ENCODE measurements at regions not wholly inside any gene's neighbourhood (a gene's known extent, or its start where the extent isn't known, plus 50 kb on each side); places are given as distances from the start of the nearest gene placed in this dataset.

- H3K4me1 ChIP-seq, result no peaks in the 10 kb centered on the region
- H3K4me3 ChIP-seq, result no peak overlapping the region
- no peak overlapping the region for H3K27ac ChIP-seq
- H3K9me3 ChIP-seq, result no peaks in the 10 kb centered on the region
- H3K27me3 ChIP-seq, result no peaks in the 10 kb centered on the region
- no peak for TF ChIP-seq POLR2A (IDR thresholded peaks at IDR 0.05)
- no peak for TF ChIP-seq CTCF (IDR thresholded peaks at IDR 0.05)
- DNase-seq, result no peak
- H3K36me3 ChIP-seq, result no peaks in the 10 kb centered on the region
Observed at GRCh38 chr16:73302942-73303341, 255.0 kb upstream of the ZFHX3 start.

- no peaks in the 10 kb centered on the region for H3K36me3 ChIP-seq
- no peak overlapping the region for H3K4me3 ChIP-seq
- H3K27me3 ChIP-seq, result no peaks in the 10 kb centered on the region
- no peak for TF ChIP-seq CTCF (IDR thresholded peaks at IDR 0.05)
- TF ChIP-seq POLR2A (IDR thresholded peaks at IDR 0.05), result no peak
- DNase-seq, result no peak
- H3K4me1 ChIP-seq, result no peaks in the 10 kb centered on the region
- H3K9me3 ChIP-seq, result no peaks in the 10 kb centered on the region
- no peak overlapping the region for H3K27ac ChIP-seq
Observed at GRCh38 chr16:73301984-73302383, 254.1 kb upstream of the ZFHX3 start.

- Histone ChIP-seq H3K27me3 (no peaks in the 10 kb centered on the region), H3K4me1 (no peaks in the 10 kb centered on the region), H3K36me3 (no peaks in the 10 kb centered on the region), H3K9me3 (no peaks in the 10 kb centered on the region), H3K4me3 (no peak overlapping the region), H3K27ac (no peak overlapping the region)
- DNase-seq, result no peak
- no peak for TF ChIP-seq POLR2A (IDR thresholded peaks at IDR 0.05)
- TF ChIP-seq CTCF (IDR thresholded peaks at IDR 0.05), result no peak
Observed at GRCh38 chr16:73299346-73299745, 251.4 kb upstream of the ZFHX3 start.

- H3K27ac ChIP-seq, result no peak overlapping the region
- H3K4me3 ChIP-seq, result no peak overlapping the region
- TF ChIP-seq POLR2A (IDR thresholded peaks at IDR 0.05) (no peak), CTCF (IDR thresholded peaks at IDR 0.05) (no peak)
- no peaks in the 10 kb centered on the region for H3K36me3 ChIP-seq
- H3K4me1 ChIP-seq, result no peaks in the 10 kb centered on the region
- DNase-seq, result no peak
- H3K27me3 ChIP-seq, result no peaks in the 10 kb centered on the region
- no peaks in the 10 kb centered on the region for H3K9me3 ChIP-seq
Observed at GRCh38 chr16:73298562-73298961, 250.6 kb upstream of the ZFHX3 start.

GRCh38 chr16:73290258-73290657, 242.3 kb upstream of the ZFHX3 start:
- TF ChIP-seq POLR2A (IDR thresholded peaks at IDR 0.05) (no peak), CTCF (IDR thresholded peaks at IDR 0.05) (no peak)
- no peak for DNase-seq
- no peaks in the 10 kb centered on the region for H3K27me3 ChIP-seq
- H3K9me3 ChIP-seq, result no peaks in the 10 kb centered on the region
- no peak overlapping the region for H3K27ac ChIP-seq
- H3K4me3 ChIP-seq, result no peak overlapping the region
- no peaks in the 10 kb centered on the region for H3K36me3 ChIP-seq
- H3K4me1 ChIP-seq, result no peaks in the 10 kb centered on the region

- no peaks in the 10 kb centered on the region for H3K9me3 ChIP-seq
- no peak overlapping the region for H3K27ac ChIP-seq
- no peaks in the 10 kb centered on the region for H3K27me3 ChIP-seq
- no peak overlapping the region for H3K4me3 ChIP-seq
- no peaks in the 10 kb centered on the region for H3K4me1 ChIP-seq
- no peak for TF ChIP-seq POLR2A (IDR thresholded peaks at IDR 0.05)
- TF ChIP-seq CTCF (IDR thresholded peaks at IDR 0.05), result no peak
- no peaks in the 10 kb centered on the region for H3K36me3 ChIP-seq
- no peak for DNase-seq
Observed at GRCh38 chr16:73289232-73289631, 241.3 kb upstream of the ZFHX3 start.
